Vagina (tissue), 2 donors: ENCODE measurements at regions not wholly inside any gene's neighbourhood (a gene's known extent, or its start where the extent isn't known, plus 50 kb on each side); places are given as distances from the start of the nearest gene placed in this dataset.

ENCODE experiments used
- CTCF ChIP-seq, 3 experiments: fragments of 450-650 bp in 2 of 3; fragments of 200-600 bp in 1 of 3; sonication (generic) in 1 of 3; IDR thresholded peaks; one replicate each; pipeline ENCODE4 v1.5.1; 2017 to 2019; ENCODE audit warnings: antibody characterized with exemption in 3 of 3, mild to moderate bottlenecking in 2 of 3, moderate library complexity in 2 of 3
- POLR2A ChIP-seq, 2 donors: fragments of 450-650 bp; IDR thresholded peaks; one replicate each; pipeline ENCODE4 v1.6.1; 2017; ENCODE audit warnings: antibody characterized with exemption in 2 of 2, mild to moderate bottlenecking in 2 of 2, moderate library complexity in 2 of 2
- POLR2AphosphoS5 ChIP-seq, 2 donors: sonication (generic); formaldehyde crosslinking; IDR thresholded peaks; one replicate each; pipeline ENCODE4 v1.9.0; 2017; ENCODE audit warnings: antibody characterized with exemption in 2 of 2, mild to moderate bottlenecking in 2 of 2, low read depth in 1 of 2; ENCODE audit not compliant: insufficient read depth in 1 of 2

GRCh38 chr9:126096340-126096739 is 230.3 kb upstream of the MVB12B start:
- no peak for TF ChIP-seq CTCF (IDR thresholded peaks at IDR 0.05)
- no peak for TF ChIP-seq POLR2AphosphoS5 (IDR thresholded peaks at IDR 0.05; ENCODE audit: insufficient read depth in 1 of 2, low read depth in 1 of 2)
- TF ChIP-seq POLR2A (IDR thresholded peaks at IDR 0.05) = no peak
